ENCODE measurements at regions not wholly inside any gene's neighbourhood (a gene's known extent, or its start where the extent isn't known, plus 50 kb on each side); places are given as distances from the start of the nearest gene placed in this dataset.
"Not testable (repeated sequence)": the region's sequence is repeated elsewhere in the genome, so short reads cannot be mapped to it uniquely, and the experiment has no call there.

DNA sequence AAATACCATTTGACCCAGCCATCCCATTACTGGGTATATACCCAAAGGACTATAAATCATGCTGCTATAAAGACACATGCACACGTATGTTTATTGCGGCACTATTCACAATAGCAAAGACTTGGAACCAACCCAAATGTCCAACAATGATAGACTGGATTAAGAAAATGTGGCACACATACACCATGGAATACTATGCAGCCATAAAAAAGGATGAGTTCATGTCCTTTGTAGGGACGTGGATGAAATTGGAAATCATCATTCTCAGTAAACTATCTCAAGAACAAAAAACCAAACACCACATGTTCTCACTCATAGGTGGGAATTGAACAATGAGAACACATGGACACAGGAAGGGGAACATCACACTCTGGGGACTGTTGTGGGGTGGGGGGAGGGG, 142.1 kb upstream of the BEND6 start:
- TF ChIP-seq, protein P1, sequence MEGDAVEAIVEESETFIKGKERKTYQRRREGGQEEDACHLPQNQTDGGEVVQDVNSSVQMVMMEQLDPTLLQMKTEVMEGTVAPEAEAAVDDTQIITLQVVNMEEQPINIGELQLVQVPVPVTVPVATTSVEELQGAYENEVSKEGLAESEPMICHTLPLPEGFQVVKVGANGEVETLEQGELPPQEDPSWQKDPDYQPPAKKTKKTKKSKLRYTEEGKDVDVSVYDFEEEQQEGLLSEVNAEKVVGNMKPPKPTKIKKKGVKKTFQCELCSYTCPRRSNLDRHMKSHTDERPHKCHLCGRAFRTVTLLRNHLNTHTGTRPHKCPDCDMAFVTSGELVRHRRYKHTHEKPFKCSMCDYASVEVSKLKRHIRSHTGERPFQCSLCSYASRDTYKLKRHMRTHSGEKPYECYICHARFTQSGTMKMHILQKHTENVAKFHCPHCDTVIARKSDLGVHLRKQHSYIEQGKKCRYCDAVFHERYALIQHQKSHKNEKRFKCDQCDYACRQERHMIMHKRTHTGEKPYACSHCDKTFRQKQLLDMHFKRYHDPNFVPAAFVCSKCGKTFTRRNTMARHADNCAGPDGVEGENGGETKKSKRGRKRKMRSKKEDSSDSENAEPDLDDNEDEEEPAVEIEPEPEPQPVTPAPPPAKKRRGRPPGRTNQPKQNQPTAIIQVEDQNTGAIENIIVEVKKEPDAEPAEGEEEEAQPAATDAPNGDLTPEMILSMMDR (IDR thresholded peaks at IDR 0.05; ENCODE audit: insufficient read depth, low read depth, low read length): not testable (repeated sequence)
- not testable (repeated sequence) for TF ChIP-seq EZH2 (IDR thresholded peaks at IDR 0.05; ENCODE audit: insufficient read depth, low read length)

Data from astrocyte (in vitro differentiated cells and primary cell).